MM.1S (cell line): ENCODE measurements at regions not wholly inside any gene's neighbourhood (a gene's known extent, or its start where the extent isn't known, plus 50 kb on each side); places are given as distances from the start of the nearest gene placed in this dataset.

Experiments
- EZH2 ChIP-seq: fragments of 300-600 bp; sonication (generic); optimal IDR thresholded peaks from 2 replicates; pipeline ENCODE3; 2017; ENCODE audit warnings: low read depth, mild to moderate bottlenecking, antibody characterized with exemption, low read length, mixed read lengths
- EZH2phosphoT487 ChIP-seq: fragments of 300-600 bp; sonication (generic); IDR thresholded peaks from 2 replicates; pipeline ENCODE4 v1.6.1; 2018; ENCODE audit warnings: antibody characterized with exemption, low read length
- TF ChIP-seq, protein P1 (sequence below): fragments of 300-600 bp; sonication (generic); IDR thresholded peaks from 2 replicates; pipeline ENCODE4 v1.5.1; 2016; ENCODE audit warnings: antibody characterized with exemption, low read length, mixed read lengths

DNA sequence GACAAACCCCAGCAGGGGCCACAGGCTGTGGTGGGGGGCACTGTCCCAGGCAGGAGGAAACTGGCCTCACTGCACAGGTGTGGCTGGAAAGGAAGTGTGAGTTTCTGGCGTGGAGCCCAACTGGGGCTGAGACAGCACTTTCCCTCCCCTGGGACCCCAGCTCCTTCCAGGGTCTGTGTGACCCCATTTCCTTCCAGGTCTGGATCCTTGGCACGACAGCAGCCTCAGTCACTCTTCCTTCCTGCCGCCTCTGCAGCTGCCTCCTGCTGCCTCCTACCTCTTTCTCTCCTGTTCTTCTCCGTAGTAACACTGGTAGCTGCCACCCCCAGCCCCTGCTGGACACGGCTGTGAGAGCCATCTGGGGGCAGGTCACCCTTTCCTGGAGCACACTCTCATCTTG, 88.0 kb downstream of the SIK1 start:
- TF ChIP-seq, protein P1, sequence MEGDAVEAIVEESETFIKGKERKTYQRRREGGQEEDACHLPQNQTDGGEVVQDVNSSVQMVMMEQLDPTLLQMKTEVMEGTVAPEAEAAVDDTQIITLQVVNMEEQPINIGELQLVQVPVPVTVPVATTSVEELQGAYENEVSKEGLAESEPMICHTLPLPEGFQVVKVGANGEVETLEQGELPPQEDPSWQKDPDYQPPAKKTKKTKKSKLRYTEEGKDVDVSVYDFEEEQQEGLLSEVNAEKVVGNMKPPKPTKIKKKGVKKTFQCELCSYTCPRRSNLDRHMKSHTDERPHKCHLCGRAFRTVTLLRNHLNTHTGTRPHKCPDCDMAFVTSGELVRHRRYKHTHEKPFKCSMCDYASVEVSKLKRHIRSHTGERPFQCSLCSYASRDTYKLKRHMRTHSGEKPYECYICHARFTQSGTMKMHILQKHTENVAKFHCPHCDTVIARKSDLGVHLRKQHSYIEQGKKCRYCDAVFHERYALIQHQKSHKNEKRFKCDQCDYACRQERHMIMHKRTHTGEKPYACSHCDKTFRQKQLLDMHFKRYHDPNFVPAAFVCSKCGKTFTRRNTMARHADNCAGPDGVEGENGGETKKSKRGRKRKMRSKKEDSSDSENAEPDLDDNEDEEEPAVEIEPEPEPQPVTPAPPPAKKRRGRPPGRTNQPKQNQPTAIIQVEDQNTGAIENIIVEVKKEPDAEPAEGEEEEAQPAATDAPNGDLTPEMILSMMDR = no peak
- no peak for TF ChIP-seq EZH2phosphoT487
- no peak for TF ChIP-seq EZH2
